Left lobe of liver (tissue), 2 donors: ENCODE measurements at regions not wholly inside any gene's neighbourhood (a gene's known extent, or its start where the extent isn't known, plus 50 kb on each side); places are given as distances from the start of the nearest gene placed in this dataset.
"Not testable (repeated sequence)": the region's sequence is repeated elsewhere in the genome, so short reads cannot be mapped to it uniquely, and the experiment has no call there.

Experiments used
- ATAC-seq: fragments of 200-7000 bp; cut with Tn5 transposase; one replicate; pipeline ENCODE4 v1.9.1; 2020; ENCODE audit warnings: mild to moderate bottlenecking, moderate library complexity
- DNase-seq: peaks from one replicate; pipeline ENCODE4 v3.0.0-alpha.2; 2020; ENCODE audit warnings: low spot score
- donor health status: DM: no; HTN: no; CAD: no; lungs with moderate emphysema.
- donor health status: DM: no; HTN: yes; CAD: no.

DNA sequence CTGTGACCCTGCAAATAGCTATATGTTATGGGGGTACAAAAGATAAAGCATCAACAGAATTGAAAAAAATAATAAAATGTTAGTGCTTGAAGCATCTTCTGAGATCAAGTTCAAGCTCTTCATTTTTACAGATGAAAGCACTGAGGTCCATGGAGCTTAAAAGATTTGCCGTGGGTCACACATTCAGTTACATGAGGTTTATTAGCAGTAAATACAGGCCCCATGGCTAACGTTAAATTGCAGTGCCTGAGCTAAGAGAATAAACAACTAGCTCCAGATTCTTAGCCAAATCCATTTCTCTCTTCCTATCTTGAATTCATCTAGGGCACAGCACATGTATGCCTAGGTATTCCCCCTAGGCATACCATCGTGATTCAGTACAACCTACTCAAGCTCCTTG is 2052.7 kb upstream of the C9orf72 start:
- DNase-seq = no peak
- no peak for ATAC-seq

- ATAC-seq, DNase-seq: not testable (repeated sequence)
Observed at GRCh38 chr9:29628856-29629255, 2055.6 kb upstream of the C9orf72 start.

- ATAC-seq (no peak), DNase-seq (no peak)
Observed at GRCh38 chr9:29637471-29638237, 2064.4 kb upstream of the C9orf72 start.

- no peak for ATAC-seq
Observed at GRCh38 chr9:29640507-29640906, 2067.2 kb upstream of the C9orf72 start.

GRCh38 chr9:29644514-29644913 is 2071.2 kb upstream of the C9orf72 start:
- DNase-seq (no peak), ATAC-seq (no peak)

More at GRCh38 chr9:29640507-29640906, 2067.2 kb upstream of the C9orf72 start:
- no peak for DNase-seq

DNA sequence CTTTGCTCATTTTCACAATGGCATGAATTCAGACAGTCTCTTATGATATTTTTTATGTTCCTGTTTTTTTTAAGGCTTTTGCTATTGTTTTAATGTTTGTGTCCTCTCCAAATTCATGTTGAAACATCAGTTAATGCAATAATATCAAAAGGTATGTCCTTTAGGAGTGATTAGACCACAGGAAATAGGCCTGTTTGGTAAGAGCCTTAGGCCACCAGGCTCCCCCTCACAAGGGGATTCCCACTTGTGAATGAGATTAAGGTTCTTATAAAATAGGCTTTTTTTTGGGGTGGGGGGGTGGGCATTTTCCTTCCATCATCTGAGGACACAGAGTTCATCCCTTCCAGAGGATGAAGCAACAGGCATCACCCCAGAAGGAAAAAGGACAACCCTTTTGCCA is 2074.2 kb upstream of the C9orf72 start:
- DNase-seq (no peak), ATAC-seq (no peak)

DNA sequence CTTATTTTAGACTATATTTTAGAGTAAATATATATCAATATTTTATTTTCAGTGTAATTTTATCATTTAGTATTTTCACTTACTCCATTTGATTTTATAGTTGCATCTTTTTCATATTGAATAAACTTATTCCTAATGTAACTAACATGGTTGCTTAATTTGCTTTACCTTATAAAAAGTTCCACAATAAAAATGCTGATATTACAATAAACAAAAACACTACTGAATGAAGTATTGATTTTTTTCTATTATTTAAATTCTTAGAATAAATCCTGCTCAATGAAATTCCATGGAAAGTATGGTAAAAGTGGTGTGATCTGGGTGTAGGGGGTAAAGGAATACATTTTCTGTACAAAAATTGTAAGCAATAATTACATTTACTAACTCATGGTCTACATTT is 2074.9 kb upstream of the C9orf72 start:
- DNase-seq (no peak), ATAC-seq (no peak)

DNA sequence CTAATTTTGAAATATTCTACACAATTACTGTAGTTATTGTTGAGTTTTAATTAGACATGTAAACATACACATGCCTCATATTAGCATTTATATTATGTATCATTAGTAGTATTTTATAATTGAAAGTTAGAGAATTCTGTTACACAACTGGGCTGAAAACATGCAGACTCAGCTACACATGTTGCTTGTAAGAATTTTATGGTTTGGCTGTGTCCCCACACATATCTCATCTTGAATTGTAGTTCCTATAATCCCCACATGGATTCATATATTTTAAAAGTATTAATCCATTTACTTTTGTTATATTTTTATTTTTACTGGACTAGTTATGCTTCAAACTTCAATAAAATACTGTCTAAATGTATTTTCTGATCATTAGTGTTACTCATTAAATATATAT is 2075.3 kb upstream of the C9orf72 start:
- DNase-seq = no peak

DNA sequence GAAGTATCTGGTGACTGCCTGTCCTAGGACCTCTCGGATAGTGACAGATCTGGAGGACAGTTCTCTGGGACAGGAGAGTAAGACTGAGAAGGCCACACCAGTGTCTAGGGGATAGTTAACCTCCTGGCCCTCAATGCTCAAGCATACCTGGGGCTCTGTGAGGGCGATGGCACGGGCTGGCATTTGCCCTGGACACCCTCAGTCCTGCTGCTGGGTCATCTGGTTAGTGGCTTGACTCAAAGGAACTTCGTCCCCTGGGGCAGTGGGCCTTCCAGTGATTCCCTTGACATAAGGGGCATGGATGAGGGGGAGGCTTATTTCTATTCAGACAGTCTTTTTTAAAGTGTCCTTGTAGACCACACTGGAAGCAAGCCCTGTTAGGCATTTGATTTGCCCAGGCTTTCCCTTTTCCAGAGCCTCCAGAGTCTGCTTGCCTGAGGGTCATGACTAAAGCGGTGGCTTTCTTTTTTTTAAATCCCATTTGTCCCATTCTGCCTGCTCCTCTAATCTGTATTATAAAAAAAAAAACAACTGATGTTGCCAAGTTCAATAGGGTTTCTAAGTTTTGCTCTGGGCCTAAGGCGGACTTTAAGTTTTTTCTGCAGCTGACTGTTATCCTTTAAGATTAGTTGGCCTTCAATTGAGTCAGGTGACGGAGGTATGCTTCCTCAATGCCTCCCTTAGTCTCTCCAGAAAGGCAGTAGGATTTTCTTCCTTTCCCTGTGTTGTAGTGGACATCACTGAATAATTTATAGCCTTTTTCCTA is 2083.5 kb upstream of the C9orf72 start:
- ATAC-seq = no peak
- no peak for DNase-seq

More for the DNA sequence above, 2075.3 kb upstream of the C9orf72 start:
- no peak for ATAC-seq

- DNase-seq (no peak), ATAC-seq (no peak)
Observed at GRCh38 chr9:29657821-29658220, 2084.5 kb upstream of the C9orf72 start.

DNA sequence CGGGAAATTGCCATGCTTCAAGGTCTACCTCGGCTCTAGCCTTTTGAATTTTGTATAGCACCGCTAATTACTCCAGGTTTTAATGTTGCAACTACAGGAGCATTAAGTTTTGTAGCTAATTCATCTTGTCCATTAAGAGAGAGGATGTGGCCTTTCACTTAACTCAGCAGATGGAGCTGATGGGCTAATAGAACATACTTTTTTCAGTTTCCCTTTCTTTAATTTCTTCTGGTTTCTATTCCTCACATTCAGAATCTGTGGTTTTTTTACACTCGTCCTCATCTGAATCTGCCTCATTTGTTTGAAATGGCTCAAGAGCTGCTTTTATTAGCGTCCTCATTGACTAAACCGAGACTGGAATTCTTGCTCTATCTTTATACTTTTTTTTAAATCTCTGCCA is 2085.7 kb upstream of the C9orf72 start:
- DNase-seq (no peak), ATAC-seq (no peak)

DNA sequence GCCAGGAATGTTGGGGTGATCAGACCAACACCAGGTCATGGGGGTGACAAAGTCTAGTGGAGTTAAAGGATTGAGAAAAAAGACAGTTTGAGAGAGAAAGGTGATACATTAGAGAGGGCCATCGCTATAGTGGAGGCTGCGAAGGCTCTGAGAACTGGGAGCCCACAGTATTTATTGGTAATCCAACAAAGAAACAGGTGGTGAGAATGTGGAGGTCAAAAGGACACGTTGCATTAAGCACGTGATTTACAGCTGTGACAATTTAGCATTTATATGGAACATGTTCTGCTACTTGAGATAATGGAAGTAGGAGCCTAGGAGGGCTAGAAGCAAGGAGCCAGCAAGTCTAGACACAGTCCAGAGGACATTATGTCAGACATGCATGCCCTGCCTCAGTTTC is 2086.5 kb upstream of the C9orf72 start:
- no peak for ATAC-seq

DNA sequence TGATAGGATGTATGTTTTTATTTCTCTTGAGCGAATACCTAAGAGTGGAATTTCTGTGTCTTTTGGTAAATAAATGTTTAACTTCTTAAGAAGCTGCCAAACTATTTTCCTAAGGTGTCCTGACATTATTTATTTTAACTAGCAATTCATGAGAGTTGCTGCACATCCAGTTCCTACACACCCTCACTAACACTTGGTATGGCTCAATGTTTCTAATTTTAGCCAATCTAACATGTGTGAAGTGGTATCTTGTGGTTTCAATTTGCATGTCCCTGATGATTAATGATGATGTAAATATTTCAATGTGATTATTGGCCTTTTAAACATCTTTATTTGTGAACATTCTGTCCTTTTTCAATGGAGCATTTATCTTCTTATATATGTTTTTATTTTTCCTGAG is 2095.5 kb upstream of the C9orf72 start:
- DNase-seq (no peak), ATAC-seq (no peak)

More for the DNA sequence above, 2086.5 kb upstream of the C9orf72 start:
- no peak for DNase-seq

- DNase-seq = no peak
- ATAC-seq = no peak
Observed at GRCh38 chr9:29669613-29670012, 2096.3 kb upstream of the C9orf72 start.

DNA sequence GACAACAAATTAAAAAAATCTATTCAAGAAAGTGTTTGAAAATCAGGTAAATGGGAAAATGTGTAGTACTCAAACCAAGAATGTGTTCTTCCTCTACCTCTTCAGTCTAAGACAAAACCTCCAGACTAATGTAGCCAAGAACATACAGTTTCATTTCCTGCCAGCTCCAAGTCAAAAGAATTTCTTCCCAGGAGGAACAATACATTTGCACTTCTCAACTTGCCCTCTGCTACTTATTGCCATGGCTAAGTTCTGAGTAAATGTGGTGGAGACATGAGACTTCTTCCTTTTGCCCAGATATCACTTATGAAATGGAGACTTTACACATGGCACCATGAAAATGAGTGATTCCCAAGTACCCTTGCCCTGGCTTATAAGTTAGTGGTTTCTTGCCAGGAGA is 2112.2 kb upstream of the C9orf72 start:
- ATAC-seq = no peak
- no peak for DNase-seq

- DNase-seq = no peak
- no peak for ATAC-seq
Observed at GRCh38 chr9:29691145-29691544, 2117.9 kb upstream of the C9orf72 start.

DNA sequence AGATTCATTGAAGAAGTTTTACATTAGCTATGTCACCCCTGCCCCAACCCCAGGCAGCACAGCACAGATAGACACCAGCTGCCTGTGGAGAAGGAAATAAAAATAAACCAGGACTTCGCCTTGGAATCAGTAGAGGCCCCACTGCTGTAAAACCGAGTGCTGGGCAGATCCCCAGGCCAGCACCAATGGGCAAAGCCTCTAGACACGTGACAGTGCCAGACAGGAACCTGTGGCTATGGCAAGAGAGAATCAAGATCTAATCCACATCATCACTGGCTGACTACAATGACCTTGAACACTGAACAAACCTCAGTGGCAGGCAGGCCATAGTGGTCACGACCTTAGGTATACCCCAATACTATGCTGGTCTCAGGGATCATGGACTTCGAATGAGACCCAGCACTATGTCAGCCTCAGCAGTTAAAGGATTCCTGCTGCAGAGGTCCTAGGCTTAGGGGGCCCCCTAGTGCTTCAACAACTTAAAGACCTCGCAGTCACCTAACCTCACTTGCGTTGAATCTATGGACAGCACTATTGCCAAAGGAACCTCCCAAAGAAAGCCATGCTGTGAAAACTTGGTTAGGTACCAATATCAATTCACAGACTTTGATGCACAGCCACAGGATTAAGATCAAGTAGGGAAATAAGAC is 2118.6 kb upstream of the C9orf72 start:
- DNase-seq (no peak), ATAC-seq (no peak)

DNA sequence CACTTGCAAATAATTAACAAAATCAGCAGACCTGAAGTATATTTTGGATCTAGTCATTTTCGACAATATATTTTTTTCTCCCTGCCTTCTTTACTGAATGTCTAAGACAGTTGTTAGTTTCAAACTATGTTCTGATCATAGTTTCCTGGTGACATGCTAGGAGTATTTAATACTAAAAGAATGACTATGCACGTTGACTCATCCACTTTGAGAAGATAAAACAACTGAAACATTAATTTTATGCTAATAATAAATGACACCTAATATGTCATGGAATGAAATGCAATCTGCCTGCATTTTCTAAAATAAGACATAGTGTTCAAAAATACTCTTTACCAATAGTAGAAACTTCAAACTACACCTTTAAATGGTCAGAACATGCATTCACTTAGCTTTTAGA is 2123.7 kb upstream of the C9orf72 start:
- ATAC-seq (no peak), DNase-seq (no peak)

GRCh38 chr9:29701559-29701958 is 2128.3 kb upstream of the C9orf72 start:
- ATAC-seq (no peak), DNase-seq (no peak)

- DNase-seq = no peak
- ATAC-seq = no peak
Observed at GRCh38 chr9:29701971-29702370, 2128.7 kb upstream of the C9orf72 start.

DNA sequence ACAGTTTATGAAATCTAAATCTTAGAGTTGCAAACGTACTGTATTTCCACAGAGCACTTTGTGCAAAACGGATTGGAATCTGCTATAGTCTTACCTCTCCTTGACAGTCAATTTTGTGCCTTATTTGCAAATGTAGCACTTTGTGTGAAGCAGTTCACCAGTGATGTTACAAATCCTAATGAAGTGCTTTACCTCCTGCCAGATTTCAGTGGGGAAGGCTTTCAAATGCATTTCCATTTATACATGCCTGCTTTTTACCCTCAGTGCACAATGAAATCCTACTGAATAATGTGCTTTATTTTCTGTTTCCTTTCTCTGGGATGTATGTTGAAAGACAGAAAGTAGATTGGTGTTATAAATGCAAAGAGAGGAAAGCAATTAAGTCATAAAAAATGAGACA is 2141.6 kb upstream of the C9orf72 start:
- no peak for ATAC-seq
- no peak for DNase-seq

DNA sequence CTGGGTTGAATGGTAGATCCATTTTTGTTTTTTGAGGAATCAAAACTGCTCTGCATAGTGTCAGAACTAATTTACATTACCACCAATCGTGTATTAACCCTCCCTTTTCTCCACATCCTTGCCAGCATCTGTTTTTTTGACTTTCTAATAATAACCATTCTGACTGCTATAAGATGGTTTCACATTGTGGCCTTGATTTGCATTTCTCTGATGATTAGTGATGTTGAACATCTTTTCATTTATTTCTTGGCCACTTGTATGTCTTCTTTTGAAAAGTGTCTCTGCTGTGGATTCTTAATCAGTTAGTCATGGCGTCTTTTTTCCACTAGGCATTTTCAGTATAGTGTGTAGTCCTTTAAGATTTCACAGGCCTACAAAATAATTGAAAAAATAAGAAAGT is 2144.3 kb upstream of the C9orf72 start:
- no peak for DNase-seq

More for the DNA sequence above, 2144.3 kb upstream of the C9orf72 start:
- no peak for ATAC-seq
